ENCODE measurements at regions not wholly inside any gene's neighbourhood (a gene's known extent, or its start where the extent isn't known, plus 50 kb on each side); places are given as distances from the start of the nearest gene placed in this dataset.
"Not testable (repeated sequence)": the region's sequence is repeated elsewhere in the genome, so short reads cannot be mapped to it uniquely, and the experiment has no call there.

DNA sequence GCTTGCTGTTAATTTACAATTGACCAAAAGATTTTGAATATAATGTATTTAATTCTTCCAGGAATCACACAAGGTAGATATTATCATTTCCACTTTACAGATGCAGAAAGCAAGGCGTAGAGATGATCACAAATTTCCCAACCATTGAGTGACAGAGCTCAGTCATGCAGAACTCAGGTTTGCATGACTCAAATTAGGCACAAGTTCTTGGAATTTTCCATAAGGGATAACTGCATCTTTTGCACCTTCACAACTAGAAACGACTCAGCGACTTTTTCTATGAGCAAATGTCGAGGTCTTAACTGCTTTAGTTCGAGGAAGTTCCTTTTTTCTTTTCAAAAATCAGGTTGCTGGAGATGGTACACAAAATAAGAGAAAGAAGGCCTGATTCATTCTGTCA lies 265.5 kb upstream of the PAPPA start:
- Mint-ChIP-seq H3K27ac (no peak overlapping the region), H3K4me1 (peaks cover 14% of the 10 kb centered on the region), H3K36me3 (no peaks in the 10 kb centered on the region), H3K27me3 (ENCODE audit: low read depth) (no peaks in the 10 kb centered on the region), H3K9me3 (no peaks in the 10 kb centered on the region; the same call in 1 of the 2 replicates), H3K4me3 (no peak overlapping the region)
- ATAC-seq: no peak
- TF ChIP-seq, protein P1, sequence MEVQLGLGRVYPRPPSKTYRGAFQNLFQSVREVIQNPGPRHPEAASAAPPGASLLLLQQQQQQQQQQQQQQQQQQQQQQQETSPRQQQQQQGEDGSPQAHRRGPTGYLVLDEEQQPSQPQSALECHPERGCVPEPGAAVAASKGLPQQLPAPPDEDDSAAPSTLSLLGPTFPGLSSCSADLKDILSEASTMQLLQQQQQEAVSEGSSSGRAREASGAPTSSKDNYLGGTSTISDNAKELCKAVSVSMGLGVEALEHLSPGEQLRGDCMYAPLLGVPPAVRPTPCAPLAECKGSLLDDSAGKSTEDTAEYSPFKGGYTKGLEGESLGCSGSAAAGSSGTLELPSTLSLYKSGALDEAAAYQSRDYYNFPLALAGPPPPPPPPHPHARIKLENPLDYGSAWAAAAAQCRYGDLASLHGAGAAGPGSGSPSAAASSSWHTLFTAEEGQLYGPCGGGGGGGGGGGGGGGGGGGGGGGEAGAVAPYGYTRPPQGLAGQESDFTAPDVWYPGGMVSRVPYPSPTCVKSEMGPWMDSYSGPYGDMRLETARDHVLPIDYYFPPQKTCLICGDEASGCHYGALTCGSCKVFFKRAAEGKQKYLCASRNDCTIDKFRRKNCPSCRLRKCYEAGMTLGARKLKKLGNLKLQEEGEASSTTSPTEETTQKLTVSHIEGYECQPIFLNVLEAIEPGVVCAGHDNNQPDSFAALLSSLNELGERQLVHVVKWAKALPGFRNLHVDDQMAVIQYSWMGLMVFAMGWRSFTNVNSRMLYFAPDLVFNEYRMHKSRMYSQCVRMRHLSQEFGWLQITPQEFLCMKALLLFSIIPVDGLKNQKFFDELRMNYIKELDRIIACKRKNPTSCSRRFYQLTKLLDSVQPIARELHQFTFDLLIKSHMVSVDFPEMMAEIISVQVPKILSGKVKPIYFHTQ (CRISPR knock-in tag; IDR thresholded peaks at IDR 0.05): no peak
- no peak for TF ChIP-seq ZNF317 (CRISPR knock-in tag; IDR thresholded peaks at IDR 0.05; ENCODE audit: borderline replicate concordance, low read depth)
- TF ChIP-seq ZNF138 (CRISPR knock-in tag; conservative IDR thresholded peaks at IDR 0.05): no peak
- TF ChIP-seq, protein P2, sequence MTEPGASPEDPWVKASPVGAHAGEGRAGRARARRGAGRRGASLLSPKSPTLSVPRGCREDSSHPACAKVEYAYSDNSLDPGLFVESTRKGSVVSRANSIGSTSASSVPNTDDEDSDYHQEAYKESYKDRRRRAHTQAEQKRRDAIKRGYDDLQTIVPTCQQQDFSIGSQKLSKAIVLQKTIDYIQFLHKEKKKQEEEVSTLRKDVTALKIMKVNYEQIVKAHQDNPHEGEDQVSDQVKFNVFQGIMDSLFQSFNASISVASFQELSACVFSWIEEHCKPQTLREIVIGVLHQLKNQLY (CRISPR knock-in tag; IDR thresholded peaks at IDR 0.05): no peak
- TF ChIP-seq TP53 (CRISPR knock-in tag; IDR thresholded peaks at IDR 0.05): no peak
- TF ChIP-seq, protein P3, sequence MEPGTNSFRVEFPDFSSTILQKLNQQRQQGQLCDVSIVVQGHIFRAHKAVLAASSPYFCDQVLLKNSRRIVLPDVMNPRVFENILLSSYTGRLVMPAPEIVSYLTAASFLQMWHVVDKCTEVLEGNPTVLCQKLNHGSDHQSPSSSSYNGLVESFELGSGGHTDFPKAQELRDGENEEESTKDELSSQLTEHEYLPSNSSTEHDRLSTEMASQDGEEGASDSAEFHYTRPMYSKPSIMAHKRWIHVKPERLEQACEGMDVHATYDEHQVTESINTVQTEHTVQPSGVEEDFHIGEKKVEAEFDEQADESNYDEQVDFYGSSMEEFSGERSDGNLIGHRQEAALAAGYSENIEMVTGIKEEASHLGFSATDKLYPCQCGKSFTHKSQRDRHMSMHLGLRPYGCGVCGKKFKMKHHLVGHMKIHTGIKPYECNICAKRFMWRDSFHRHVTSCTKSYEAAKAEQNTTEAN (CRISPR knock-in tag; IDR thresholded peaks at IDR 0.05): no peak
- DNase-seq (ENCODE audit: low spot score): no peak
- CTCF ChIA-PET: no interaction called here
- POLR2A ChIA-PET: interaction anchor here (0.6 kb wide), 1 partner anchor 214 kb away, joined by 3 read pairs; no protein-coding TSS in a partner anchor

DNA sequence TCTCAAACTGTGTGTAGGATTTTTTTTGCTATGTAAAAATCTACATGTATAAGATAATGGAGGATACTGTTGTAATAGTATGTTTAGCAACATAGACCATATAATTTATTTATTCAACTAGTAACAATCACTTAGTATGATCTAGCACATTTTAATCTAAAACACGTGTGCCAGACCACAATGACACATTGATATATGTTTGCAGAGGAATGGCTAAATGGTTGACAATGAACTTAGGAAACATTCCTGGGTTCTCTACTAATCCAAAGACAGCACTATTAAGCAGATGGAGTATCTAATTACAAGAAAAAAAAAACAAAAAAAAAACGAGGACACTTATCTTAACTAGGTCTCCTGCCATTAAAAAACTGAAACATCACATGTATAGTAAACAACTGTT lies 261.7 kb upstream of the PAPPA start:
- ATAC-seq: no peak
- no peak for TF ChIP-seq KAT7 (CRISPR knock-in tag; IDR thresholded peaks at IDR 0.05; ENCODE audit: borderline replicate concordance)
- TF ChIP-seq, protein P3 (CRISPR knock-in tag; IDR thresholded peaks at IDR 0.05): no peak
- TF ChIP-seq, protein P4, sequence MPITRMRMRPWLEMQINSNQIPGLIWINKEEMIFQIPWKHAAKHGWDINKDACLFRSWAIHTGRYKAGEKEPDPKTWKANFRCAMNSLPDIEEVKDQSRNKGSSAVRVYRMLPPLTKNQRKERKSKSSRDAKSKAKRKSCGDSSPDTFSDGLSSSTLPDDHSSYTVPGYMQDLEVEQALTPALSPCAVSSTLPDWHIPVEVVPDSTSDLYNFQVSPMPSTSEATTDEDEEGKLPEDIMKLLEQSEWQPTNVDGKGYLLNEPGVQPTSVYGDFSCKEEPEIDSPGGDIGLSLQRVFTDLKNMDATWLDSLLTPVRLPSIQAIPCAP (CRISPR knock-in tag; IDR thresholded peaks at IDR 0.05): no peak

DNA sequence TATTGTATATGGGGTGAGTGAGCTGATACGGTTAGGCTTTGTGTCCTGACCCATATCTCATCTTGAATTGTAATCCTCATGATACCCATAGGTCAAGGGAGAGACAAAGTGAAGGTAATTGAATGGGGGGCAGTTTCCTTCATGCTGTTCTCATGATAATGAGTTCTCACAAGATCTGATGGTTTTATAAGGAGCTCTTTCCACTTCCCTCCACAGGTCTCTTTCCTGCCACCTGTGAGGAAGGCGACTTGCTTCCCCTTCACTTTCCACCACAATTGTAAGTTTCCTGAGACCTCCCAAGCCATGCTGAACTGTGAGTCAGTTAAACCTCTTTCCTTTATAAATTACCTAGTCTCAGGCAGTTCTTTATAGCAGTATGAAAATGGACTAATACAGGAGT lies 255.1 kb upstream of the PAPPA start:
- H3K27ac Mint-ChIP-seq: 0 out of 2 replicates have a peak overlapping the region, but pooled peaks have one; percentile 9
- H3K36me3 Mint-ChIP-seq; DNase-seq (ENCODE audit: low spot score); H3K4me3 Mint-ChIP-seq; H3K27me3 Mint-ChIP-seq (ENCODE audit: low read depth); POLR2A ChIA-PET: not testable (repeated sequence)
- TF ChIP-seq ETV6 (CRISPR knock-in tag; IDR thresholded peaks at IDR 0.05): peak; percentile 68; the same call in 1 of the 2 replicates
- peak; percentile 86 for ATAC-seq
- peaks cover 11% of the 10 kb centered on the region; the same call in 1 of the 2 replicates for H3K9me3 Mint-ChIP-seq
- H3K4me1 Mint-ChIP-seq: peaks cover 17% of the 10 kb centered on the region
- CTCF ChIA-PET: interaction anchor here (0.5 kb wide), 1 partner anchor 85 kb away, joined by 3 read pairs; no protein-coding TSS in a partner anchor

More for the DNA sequence above, 261.7 kb upstream of the PAPPA start:
- Mint-ChIP-seq H3K27ac (no peak overlapping the region), H3K36me3 (peaks cover 3% of the 10 kb centered on the region; the same call in 1 of the 2 replicates), H3K9me3 (peaks cover 8% of the 10 kb centered on the region), H3K27me3 (ENCODE audit: low read depth) (no peaks in the 10 kb centered on the region), H3K4me1 (peaks cover 8% of the 10 kb centered on the region), H3K4me3 (no peak overlapping the region)
- POLR2A ChIA-PET: no interaction called here
- CTCF ChIA-PET: interaction anchor here (1.0 kb wide), 1 partner anchor 9 kb away, joined by 3 read pairs; no protein-coding TSS in a partner anchor
- no peak for DNase-seq (ENCODE audit: low spot score)

DNA sequence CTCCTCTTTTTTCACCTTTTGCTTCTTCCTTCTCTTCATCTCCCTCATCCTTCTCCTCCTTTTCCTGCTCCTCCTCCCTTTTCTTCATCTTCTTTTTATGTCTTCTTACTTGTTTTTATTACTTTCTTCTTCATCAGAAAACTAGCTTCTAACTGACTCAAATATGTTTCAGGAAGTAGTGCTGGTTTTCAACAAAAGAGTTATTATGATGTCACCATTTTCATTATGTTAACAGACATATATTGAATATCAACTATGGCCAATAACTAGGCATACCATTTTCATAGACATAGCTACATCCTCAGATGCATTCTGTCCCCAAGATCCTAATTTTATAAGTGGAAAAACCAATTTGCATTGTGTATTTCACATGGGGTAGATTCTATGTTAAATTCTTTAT lies 252.9 kb upstream of the PAPPA start:
- POLR2A ChIA-PET: no interaction called here
- H3K9me3 Mint-ChIP-seq: peaks cover 11% of the 10 kb centered on the region; the same call in 1 of the 2 replicates
- H3K27ac Mint-ChIP-seq: no peak overlapping the region; the same call in 1 of the 2 replicates
- H3K36me3 Mint-ChIP-seq: peaks cover 3% of the 10 kb centered on the region; the same call in 1 of the 2 replicates
- H3K4me3 Mint-ChIP-seq: no peak overlapping the region
- ATAC-seq (no peak), DNase-seq (ENCODE audit: low spot score) (no peak)
- no peaks in the 10 kb centered on the region for H3K27me3 Mint-ChIP-seq (ENCODE audit: low read depth)
- CTCF ChIA-PET: no interaction called here
- no peak for TF ChIP-seq ZBTB21 (CRISPR knock-in tag; IDR thresholded peaks at IDR 0.05; ENCODE audit: borderline replicate concordance)
- no peak for TF ChIP-seq IRF2 (CRISPR knock-in tag; IDR thresholded peaks at IDR 0.05; ENCODE audit: borderline replicate concordance, low read depth)
- no peak for TF ChIP-seq JAZF1 (CRISPR knock-in tag; IDR thresholded peaks at IDR 0.05)
- no peak for TF ChIP-seq EMX1 (CRISPR knock-in tag; IDR thresholded peaks at IDR 0.05)
- no peak for TF ChIP-seq CREM (CRISPR knock-in tag; IDR thresholded peaks at IDR 0.05)
- TF ChIP-seq SMAD4 (CRISPR knock-in tag; IDR thresholded peaks at IDR 0.05): no peak
- peaks cover 13% of the 10 kb centered on the region for H3K4me1 Mint-ChIP-seq
